Gastrocnemius medialis (tissue), 4 donors: ENCODE measurements at regions not wholly inside any gene's neighbourhood (a gene's known extent, or its start where the extent isn't known, plus 50 kb on each side); places are given as distances from the start of the nearest gene placed in this dataset.

Source experiments
- ATAC-seq, 2 donors: fragments of 150-250 bp; one replicate each; pipeline ENCODE4 v1.9.1; 2016
- DNase-seq, 2 donors: peaks; one replicate each; pipeline ENCODE4 v3.0.0-alpha.2; 2019
- H3K27ac ChIP-seq, 4 donors: fragments of 200-600 bp; sonication (generic); 1 replicate in 1 of 4; 2 replicates in 3 of 4; pipeline ENCODE4 v1.5.1; 2016 to 2018; ENCODE audit warnings: mild to moderate bottlenecking in 2 of 4, moderate library complexity in 1 of 4
- H3K27me3 ChIP-seq, 3 donors: fragments of 200-600 bp; sonication (generic) in 2 of 3; 1 replicate in 1 of 3; 2 replicates in 2 of 3; pipeline versions ENCODE4 v1.5.1 to v1.6.0; 2016 to 2019; ENCODE audit warnings: mild to moderate bottlenecking in 1 of 3, moderate library complexity in 1 of 3
- H3K36me3 ChIP-seq, 2 donors: fragments of 200-600 bp; sonication (generic) in 1 of 2; one replicate each; pipeline ENCODE4 v1.5.1; 2017 to 2018
- H3K4me1 ChIP-seq, 2 donors: fragments of 200-600 bp; sonication (generic) in 1 of 2; one replicate each; pipeline ENCODE4 v1.5.1; 2016 to 2017; ENCODE audit warnings: mild to moderate bottlenecking in 2 of 2
- H3K4me3 ChIP-seq, 4 donors: fragments of 200-600 bp; sonication (generic) in 3 of 4; 1 replicate in 1 of 4; 2 replicates in 3 of 4; pipeline ENCODE4 v1.5.1; 2016 to 2019; ENCODE audit warnings: mild to moderate bottlenecking in 2 of 4
- H3K9me3 ChIP-seq, 3 donors: fragments of 200-600 bp; sonication (generic) in 2 of 3; 1 replicate in 1 of 3; 2 replicates in 2 of 3; pipeline ENCODE4 v1.5.1; 2016 to 2019
- POLR2A ChIP-seq, 2 donors: fragments of 450-650 bp; IDR thresholded peaks; one replicate each; pipeline ENCODE4 v1.6.1; 2017; ENCODE audit warnings: antibody characterized with exemption in 2 of 2, mild to moderate bottlenecking in 2 of 2, moderate library complexity in 2 of 2
- in situ Hi-C, 4 donors: fragments of 200-750 bp; cut with MboI; loops; one replicate each; pipeline versions ENCODE4 v1.15.0 to v1.8.0; 2017; ENCODE audit warnings: low sequenced_read_pairs in 4 of 4
- intact Hi-C: fragments of 100-400 bp; cut with DNase I; formaldehyde crosslinking; loops from one replicate; pipeline ENCODE4 v1.15.1; 2023; ENCODE audit warnings: low total_unique reads
- TF ChIP-seq, protein P1 (sequence below), 5 experiments: fragments of 450-650 bp in 3 of 5; fragments of 200-600 bp in 2 of 5; sonication (generic) in 2 of 5; IDR thresholded peaks in 4 of 5; conservative IDR thresholded peaks in 1 of 5; 1 replicate in 4 of 5; 2 replicates in 1 of 5; pipeline ENCODE4 v1.5.1; 2016 to 2019; ENCODE audit warnings: antibody characterized with exemption in 5 of 5, mild to moderate bottlenecking in 3 of 5, moderate library complexity in 3 of 5

DNA sequence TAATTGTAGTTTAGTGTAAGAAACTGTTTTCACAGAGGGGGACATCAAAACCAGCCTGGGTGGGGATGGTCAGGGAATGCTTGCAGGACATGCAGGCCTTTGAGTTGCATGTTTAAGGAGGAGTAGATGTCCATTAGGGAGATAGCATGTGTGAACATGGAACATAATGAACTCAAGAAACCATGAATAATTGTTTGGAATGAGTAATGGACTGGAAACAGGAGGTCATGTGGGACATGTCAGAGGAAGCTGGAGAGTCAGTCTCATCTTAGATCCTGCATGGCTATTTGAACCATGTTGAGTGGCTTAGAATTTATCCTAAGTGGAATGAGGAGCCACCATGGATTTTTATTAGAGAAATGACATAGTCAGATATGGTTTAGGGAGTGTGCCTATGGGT is 86.4 kb downstream of the RPE65 start:
- no peaks in the 10 kb centered on the region for H3K4me1 ChIP-seq

DNA sequence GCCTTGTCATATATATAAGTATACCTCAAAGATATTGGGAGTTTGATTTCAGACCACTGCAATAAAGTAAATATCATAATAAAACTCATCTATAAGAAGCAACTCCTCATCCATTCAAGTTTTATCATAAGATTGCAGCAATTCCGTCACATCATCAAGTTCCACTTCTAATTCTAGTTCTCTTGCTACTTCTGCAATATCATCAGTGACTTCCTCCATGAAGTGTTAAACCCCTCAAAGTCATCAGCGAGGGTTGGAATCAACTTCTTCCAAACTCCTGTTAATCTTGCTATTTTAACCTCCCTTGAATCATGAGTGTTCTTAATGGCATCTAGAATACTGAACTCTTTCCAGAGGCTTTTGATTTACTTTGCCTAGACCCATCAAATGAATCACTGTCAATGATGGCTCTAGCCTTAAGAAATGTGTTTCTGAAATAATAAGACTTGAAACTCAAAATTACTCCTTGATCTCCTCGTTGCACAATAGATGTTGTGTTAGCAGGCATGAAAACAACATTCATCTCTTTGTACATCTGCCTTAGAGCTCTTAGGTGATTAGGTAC is 88.3 kb downstream of the RPE65 start:
- Histone ChIP-seq H3K9me3 (no peaks in the 10 kb centered on the region), H3K4me3 (no peak overlapping the region), H3K36me3 (no peaks in the 10 kb centered on the region), H3K27me3 (no peaks in the 10 kb centered on the region), H3K27ac (no peak overlapping the region), H3K4me1 (no peaks in the 10 kb centered on the region)
- TF ChIP-seq, protein P1, sequence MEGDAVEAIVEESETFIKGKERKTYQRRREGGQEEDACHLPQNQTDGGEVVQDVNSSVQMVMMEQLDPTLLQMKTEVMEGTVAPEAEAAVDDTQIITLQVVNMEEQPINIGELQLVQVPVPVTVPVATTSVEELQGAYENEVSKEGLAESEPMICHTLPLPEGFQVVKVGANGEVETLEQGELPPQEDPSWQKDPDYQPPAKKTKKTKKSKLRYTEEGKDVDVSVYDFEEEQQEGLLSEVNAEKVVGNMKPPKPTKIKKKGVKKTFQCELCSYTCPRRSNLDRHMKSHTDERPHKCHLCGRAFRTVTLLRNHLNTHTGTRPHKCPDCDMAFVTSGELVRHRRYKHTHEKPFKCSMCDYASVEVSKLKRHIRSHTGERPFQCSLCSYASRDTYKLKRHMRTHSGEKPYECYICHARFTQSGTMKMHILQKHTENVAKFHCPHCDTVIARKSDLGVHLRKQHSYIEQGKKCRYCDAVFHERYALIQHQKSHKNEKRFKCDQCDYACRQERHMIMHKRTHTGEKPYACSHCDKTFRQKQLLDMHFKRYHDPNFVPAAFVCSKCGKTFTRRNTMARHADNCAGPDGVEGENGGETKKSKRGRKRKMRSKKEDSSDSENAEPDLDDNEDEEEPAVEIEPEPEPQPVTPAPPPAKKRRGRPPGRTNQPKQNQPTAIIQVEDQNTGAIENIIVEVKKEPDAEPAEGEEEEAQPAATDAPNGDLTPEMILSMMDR (IDR thresholded peaks at IDR 0.05 in 4 of 5, conservative IDR thresholded peaks at IDR 0.05 in 1 of 5): no peak
- no peak for TF ChIP-seq POLR2A (IDR thresholded peaks at IDR 0.05)
- in situ Hi-C loops (no loop called here), intact Hi-C loops (no loop called here)
- ATAC-seq (no peak), DNase-seq (no peak)

More for the DNA sequence above, 86.4 kb downstream of the RPE65 start:
- no peaks in the 10 kb centered on the region for H3K27me3 ChIP-seq
- no peak for DNase-seq
- ATAC-seq: no peak
- H3K4me3 ChIP-seq: no peak overlapping the region
- no peaks in the 10 kb centered on the region for H3K36me3 ChIP-seq
- TF ChIP-seq, protein P1 (IDR thresholded peaks at IDR 0.05 in 4 of 5, conservative IDR thresholded peaks at IDR 0.05 in 1 of 5): no peak
- no peak for TF ChIP-seq POLR2A (IDR thresholded peaks at IDR 0.05)
- no peak overlapping the region for H3K27ac ChIP-seq
- in situ Hi-C loops: no loop called here
- intact Hi-C loops: no loop called here
- no peaks in the 10 kb centered on the region for H3K9me3 ChIP-seq

DNA sequence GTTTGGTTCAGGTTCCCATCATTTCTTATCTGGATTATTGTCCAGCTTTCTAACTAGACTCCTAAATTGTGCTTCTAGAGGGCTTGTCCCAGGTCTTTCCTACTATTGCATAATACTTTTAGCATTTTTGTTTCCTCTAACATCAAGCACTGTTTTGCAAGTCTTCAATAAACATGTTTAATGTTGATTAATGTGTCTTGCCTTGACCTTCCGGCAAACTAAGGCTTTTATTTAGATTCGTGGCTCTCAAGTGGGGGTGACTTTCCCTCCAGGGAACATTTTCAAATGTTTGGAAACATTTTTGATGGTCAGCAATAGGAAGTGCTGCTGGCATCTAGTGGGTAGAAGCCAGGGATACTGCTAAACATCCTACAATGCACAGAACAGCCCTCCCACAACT is 90.7 kb downstream of the RPE65 start:
- no peak for TF ChIP-seq POLR2A (IDR thresholded peaks at IDR 0.05)
- TF ChIP-seq, protein P1 (IDR thresholded peaks at IDR 0.05 in 4 of 5, conservative IDR thresholded peaks at IDR 0.05 in 1 of 5): no peak
- H3K27ac ChIP-seq: no peak overlapping the region
- H3K9me3 ChIP-seq: no peaks in the 10 kb centered on the region
- ATAC-seq (no peak), DNase-seq (no peak)
- intact Hi-C loops: no loop called here
- in situ Hi-C loops: no loop called here
- no peaks in the 10 kb centered on the region for H3K36me3 ChIP-seq
- H3K4me3 ChIP-seq: no peak overlapping the region
- no peaks in the 10 kb centered on the region for H3K4me1 ChIP-seq
- no peaks in the 10 kb centered on the region for H3K27me3 ChIP-seq

DNA sequence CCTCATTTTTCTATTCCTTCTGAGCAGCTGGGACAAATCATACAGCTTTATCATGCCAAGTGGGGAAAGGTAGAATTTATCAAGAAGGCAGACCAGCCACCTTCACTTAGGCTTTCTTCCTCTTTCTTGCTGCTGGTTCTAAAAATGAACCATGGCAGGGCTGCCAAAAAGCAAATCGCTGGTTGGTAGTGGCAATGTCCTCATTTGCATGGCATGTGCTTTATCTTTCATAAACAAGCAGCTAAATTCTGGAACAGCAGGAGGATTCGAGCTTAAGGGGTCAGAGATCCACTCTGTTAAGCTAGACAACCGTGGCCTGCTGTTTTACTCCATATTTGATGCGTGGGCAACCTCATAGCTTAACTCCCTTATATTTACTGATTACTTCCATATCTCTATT is 91.3 kb downstream of the RPE65 start:
- no peak for ATAC-seq
- no peak for DNase-seq
- Histone ChIP-seq H3K4me1 (no peaks in the 10 kb centered on the region), H3K36me3 (no peaks in the 10 kb centered on the region), H3K27ac (no peak overlapping the region), H3K9me3 (no peaks in the 10 kb centered on the region), H3K4me3 (no peak overlapping the region), H3K27me3 (no peaks in the 10 kb centered on the region)
- TF ChIP-seq, protein P1 (IDR thresholded peaks at IDR 0.05 in 4 of 5, conservative IDR thresholded peaks at IDR 0.05 in 1 of 5): no peak
- TF ChIP-seq POLR2A (IDR thresholded peaks at IDR 0.05): no peak
- in situ Hi-C loops (no loop called here), intact Hi-C loops (no loop called here)

DNA sequence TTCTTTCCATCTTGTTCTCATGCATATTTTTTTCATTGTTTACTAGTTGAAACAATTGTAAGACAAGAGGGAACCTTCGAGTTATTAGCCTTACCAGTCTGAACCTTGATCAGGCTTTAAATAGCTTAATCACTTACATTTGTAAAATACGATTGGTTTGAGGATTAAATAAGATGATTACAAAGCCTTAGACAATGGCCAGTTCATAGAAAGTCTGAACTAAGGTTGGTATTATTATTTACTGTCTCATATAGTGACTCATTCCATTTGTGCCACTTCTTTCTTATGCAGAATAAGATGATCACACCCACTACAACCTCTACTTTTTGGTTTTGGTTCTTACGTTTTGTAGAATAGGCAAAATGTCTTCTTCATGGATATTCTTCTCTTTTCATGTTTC is 94.1 kb downstream of the RPE65 start:
- no peak overlapping the region for H3K4me3 ChIP-seq
- no peak for TF ChIP-seq POLR2A (IDR thresholded peaks at IDR 0.05)
- TF ChIP-seq, protein P1 (IDR thresholded peaks at IDR 0.05 in 4 of 5, conservative IDR thresholded peaks at IDR 0.05 in 1 of 5): no peak
- H3K9me3 ChIP-seq: no peaks in the 10 kb centered on the region
- intact Hi-C loops: no loop called here
- H3K27me3 ChIP-seq: no peaks in the 10 kb centered on the region
- no peak overlapping the region for H3K27ac ChIP-seq
- in situ Hi-C loops: no loop called here
- H3K4me1 ChIP-seq: no peaks in the 10 kb centered on the region
- ATAC-seq (no peak), DNase-seq (no peak)
- H3K36me3 ChIP-seq: no peaks in the 10 kb centered on the region
